ENCODE measurements at regions not wholly inside any gene's neighbourhood (a gene's known extent, or its start where the extent isn't known, plus 50 kb on each side); places are given as distances from the start of the nearest gene placed in this dataset.
"Not testable (repeated sequence)": the region's sequence is repeated elsewhere in the genome, so short reads cannot be mapped to it uniquely, and the experiment has no call there.

DNA sequence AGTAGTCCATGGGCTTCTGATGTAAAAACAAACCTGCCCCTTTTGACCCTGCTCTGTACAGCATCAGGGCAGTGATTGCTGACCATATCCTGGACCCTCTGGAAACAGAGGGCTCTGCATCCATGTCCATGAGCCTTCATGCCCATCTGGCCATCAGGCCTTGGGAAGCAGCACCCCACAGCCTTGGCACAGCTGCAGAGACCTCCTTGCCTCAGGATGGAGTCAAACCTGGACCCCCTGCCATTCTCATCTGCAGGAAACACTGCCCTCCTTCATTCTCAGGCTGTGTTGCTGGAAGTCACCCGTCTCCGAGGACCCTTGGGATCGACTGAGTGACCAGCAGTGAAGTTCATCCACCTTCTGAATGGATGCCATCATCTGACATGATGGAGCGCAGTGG, 839.1 kb upstream of the DEFB115 start:
- TF ChIP-seq, protein P1, sequence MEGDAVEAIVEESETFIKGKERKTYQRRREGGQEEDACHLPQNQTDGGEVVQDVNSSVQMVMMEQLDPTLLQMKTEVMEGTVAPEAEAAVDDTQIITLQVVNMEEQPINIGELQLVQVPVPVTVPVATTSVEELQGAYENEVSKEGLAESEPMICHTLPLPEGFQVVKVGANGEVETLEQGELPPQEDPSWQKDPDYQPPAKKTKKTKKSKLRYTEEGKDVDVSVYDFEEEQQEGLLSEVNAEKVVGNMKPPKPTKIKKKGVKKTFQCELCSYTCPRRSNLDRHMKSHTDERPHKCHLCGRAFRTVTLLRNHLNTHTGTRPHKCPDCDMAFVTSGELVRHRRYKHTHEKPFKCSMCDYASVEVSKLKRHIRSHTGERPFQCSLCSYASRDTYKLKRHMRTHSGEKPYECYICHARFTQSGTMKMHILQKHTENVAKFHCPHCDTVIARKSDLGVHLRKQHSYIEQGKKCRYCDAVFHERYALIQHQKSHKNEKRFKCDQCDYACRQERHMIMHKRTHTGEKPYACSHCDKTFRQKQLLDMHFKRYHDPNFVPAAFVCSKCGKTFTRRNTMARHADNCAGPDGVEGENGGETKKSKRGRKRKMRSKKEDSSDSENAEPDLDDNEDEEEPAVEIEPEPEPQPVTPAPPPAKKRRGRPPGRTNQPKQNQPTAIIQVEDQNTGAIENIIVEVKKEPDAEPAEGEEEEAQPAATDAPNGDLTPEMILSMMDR (IDR thresholded peaks at IDR 0.05): not testable (repeated sequence)
- not testable (repeated sequence) for TF ChIP-seq POLR2A (IDR thresholded peaks at IDR 0.05)
